OCI-LY3 (cell line): ENCODE measurements at regions not wholly inside any gene's neighbourhood (a gene's known extent, or its start where the extent isn't known, plus 50 kb on each side); places are given as distances from the start of the nearest gene placed in this dataset.

ENCODE experiments used
- H2AFZ ChIP-seq: fragments of 200-600, 300-600 bp; shearing (Covaris generic); 2 replicates; pipeline ENCODE4 v1.6.0; 2014; ENCODE audit warnings: antibody characterized with exemption, low read depth, low read length
- H3K27ac ChIP-seq: fragments of 200-600, 300-600 bp; sonication (generic); 2 replicates; pipeline ENCODE4 v1.5.1; 2014; ENCODE audit warnings: mild to moderate bottlenecking, low read length, moderate library complexity, mixed read lengths
- H3K27me3 ChIP-seq: fragments of 200-600, 300-600 bp; sonication (generic); 2 replicates; pipeline ENCODE4 v1.6.1; 2014; ENCODE audit warnings: low read depth, low read length, mixed read lengths
- H3K36me3 ChIP-seq: fragments of 200-600, 300-600 bp; sonication (generic); replicated peaks from 2 replicates; pipeline ENCODE3; 2014; ENCODE audit warnings: low read depth, low read length, mixed read lengths
- H3K4me1 ChIP-seq: fragments of 300-600, 200-600 bp; sonication (generic); 2 replicates; pipeline ENCODE4 v1.6.1; 2014; ENCODE audit warnings: low read length, mixed read lengths
- H3K4me2 ChIP-seq: fragments of 200-600, 300-600 bp; sonication (generic); 2 replicates; pipeline ENCODE4 v1.6.1; 2014; ENCODE audit warnings: low read length, mixed read lengths
- H3K4me3 ChIP-seq: fragments of 300-600, 200-600 bp; sonication (generic); 2 replicates; pipeline ENCODE4 v1.5.1; 2014; ENCODE audit warnings: antibody characterized with exemption, mild to moderate bottlenecking, low read length, moderate library complexity
- H3K79me2 ChIP-seq: fragments of 300-600, 200-600 bp; shearing (Covaris generic); 2 replicates; pipeline ENCODE4 v1.6.1; 2014; ENCODE audit warnings: mild to moderate bottlenecking, low read length, mixed read lengths
- H3K9ac ChIP-seq: fragments of 300-600, 200-600 bp; shearing (Covaris generic); 2 replicates; pipeline ENCODE4 v1.6.0; 2014; ENCODE audit warnings: mild to moderate bottlenecking, low read length, moderate library complexity
- H3K9me3 ChIP-seq: fragments of 200-600, 300-600 bp; shearing (Covaris generic); 2 replicates; pipeline ENCODE4 v1.6.1; 2014; ENCODE audit warnings: low read length, mixed read lengths; ENCODE audit not compliant: insufficient read depth
- H4K20me1 ChIP-seq: fragments of 200-600, 300-600 bp; sonication (generic); 2 replicates; pipeline ENCODE4 v1.6.1; 2016; ENCODE audit warnings: low read length, mixed read lengths; ENCODE audit not compliant: insufficient read depth
- EZH2phosphoT487 ChIP-seq: fragments of 200-600 bp; shearing (Covaris generic); IDR thresholded peaks from 2 replicates; pipeline ENCODE4 v1.6.1; 2018; ENCODE audit warnings: antibody characterized with exemption, mixed run types, low read depth
- TF ChIP-seq, protein P1 (sequence below): fragments of 200-600, 300-600 bp; sonication (generic); IDR thresholded peaks from 2 replicates; pipeline ENCODE4 v1.5.1; 2014; ENCODE audit warnings: antibody characterized with exemption, low read length, low read depth

DNA sequence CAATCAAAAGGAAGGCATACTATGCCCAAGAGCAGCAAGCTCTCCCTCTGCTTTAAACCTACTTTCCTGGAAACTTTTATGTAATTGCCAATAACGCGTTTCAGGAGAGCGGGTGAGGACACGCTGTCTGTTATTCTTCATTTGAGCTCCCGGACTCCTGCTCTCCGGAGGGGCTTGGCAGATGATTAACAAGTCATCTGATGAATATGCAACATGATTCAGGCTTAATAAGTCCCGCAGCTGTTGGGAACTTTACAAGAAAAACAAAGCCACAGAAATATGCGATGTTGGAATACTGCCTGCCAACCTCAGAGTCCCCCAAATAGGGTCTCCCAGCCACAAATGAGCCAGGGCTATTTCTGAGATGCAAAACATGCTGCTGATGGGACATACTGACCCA is 348.0 kb downstream of the GPAM start:
- H3K4me1 ChIP-seq = no peaks in the 10 kb centered on the region
- H4K20me1 ChIP-seq = no peaks in the 10 kb centered on the region
- H3K9ac ChIP-seq = no peak overlapping the region
- H3K27ac ChIP-seq = no peak overlapping the region
- TF ChIP-seq EZH2phosphoT487 = no peak
- TF ChIP-seq, protein P1, sequence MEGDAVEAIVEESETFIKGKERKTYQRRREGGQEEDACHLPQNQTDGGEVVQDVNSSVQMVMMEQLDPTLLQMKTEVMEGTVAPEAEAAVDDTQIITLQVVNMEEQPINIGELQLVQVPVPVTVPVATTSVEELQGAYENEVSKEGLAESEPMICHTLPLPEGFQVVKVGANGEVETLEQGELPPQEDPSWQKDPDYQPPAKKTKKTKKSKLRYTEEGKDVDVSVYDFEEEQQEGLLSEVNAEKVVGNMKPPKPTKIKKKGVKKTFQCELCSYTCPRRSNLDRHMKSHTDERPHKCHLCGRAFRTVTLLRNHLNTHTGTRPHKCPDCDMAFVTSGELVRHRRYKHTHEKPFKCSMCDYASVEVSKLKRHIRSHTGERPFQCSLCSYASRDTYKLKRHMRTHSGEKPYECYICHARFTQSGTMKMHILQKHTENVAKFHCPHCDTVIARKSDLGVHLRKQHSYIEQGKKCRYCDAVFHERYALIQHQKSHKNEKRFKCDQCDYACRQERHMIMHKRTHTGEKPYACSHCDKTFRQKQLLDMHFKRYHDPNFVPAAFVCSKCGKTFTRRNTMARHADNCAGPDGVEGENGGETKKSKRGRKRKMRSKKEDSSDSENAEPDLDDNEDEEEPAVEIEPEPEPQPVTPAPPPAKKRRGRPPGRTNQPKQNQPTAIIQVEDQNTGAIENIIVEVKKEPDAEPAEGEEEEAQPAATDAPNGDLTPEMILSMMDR = no peak
- H2AFZ ChIP-seq = no peak overlapping the region
- no peaks in the 10 kb centered on the region for H3K79me2 ChIP-seq
- no peaks in the 10 kb centered on the region for H3K27me3 ChIP-seq
- H3K4me3 ChIP-seq = no peak overlapping the region
- H3K4me2 ChIP-seq = no peak overlapping the region
- H3K9me3 ChIP-seq = no peaks in the 10 kb centered on the region
- H3K36me3 ChIP-seq = no peaks in the 10 kb centered on the region

DNA sequence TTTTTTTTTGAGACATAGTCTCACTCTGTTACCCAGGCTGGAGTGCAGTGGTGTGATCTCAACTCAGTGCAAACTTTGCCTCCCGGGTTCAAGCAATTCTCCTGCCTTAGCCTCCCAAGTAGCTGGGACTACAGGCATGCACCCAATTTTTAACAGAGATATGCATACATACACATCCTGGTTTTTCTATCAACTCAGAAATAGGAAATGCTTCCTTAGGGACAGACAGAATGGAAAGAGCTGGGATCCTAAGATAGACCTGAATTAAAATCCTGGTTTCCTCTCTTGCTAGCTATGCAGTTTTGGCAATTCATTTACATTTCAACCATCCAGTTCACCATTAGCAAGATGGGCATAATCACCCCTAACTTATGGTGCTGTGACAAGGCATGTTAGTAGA is 347.5 kb downstream of the GPAM start:
- Histone ChIP-seq H3K36me3 (no peaks in the 10 kb centered on the region), H3K79me2 (no peaks in the 10 kb centered on the region), H3K4me1 (no peaks in the 10 kb centered on the region), H3K9ac (no peak overlapping the region), H3K27ac (no peak overlapping the region), H3K27me3 (no peaks in the 10 kb centered on the region), H3K9me3 (no peaks in the 10 kb centered on the region), H2AFZ (no peak overlapping the region), H4K20me1 (no peaks in the 10 kb centered on the region), H3K4me2 (no peak overlapping the region), H3K4me3 (no peak overlapping the region)
- TF ChIP-seq EZH2phosphoT487 = no peak
- TF ChIP-seq, protein P1 = no peak

DNA sequence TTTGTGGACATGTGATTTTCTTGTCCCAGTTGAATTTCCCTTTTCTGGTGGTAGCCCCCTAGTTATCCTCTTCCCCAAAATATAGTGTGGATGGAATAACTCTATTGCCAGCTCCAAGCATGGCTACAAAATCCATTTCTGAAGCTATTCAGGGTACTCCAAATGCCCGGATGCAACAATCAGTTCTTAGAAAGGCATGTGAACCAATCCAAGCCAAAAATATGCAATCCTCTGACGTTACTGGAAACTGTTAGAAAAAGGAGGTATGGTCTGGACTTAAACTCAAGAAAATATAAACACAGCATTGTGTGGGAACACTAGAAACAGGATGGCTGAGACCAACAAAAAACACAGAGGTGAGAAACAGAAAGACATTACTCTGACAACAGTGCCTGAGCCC is 347.0 kb downstream of the GPAM start:
- Histone ChIP-seq H3K79me2 (no peaks in the 10 kb centered on the region), H4K20me1 (no peaks in the 10 kb centered on the region), H3K4me2 (no peak overlapping the region), H3K4me1 (no peaks in the 10 kb centered on the region), H3K36me3 (no peaks in the 10 kb centered on the region), H3K27ac (no peak overlapping the region), H3K9ac (no peak overlapping the region), H3K4me3 (no peak overlapping the region), H3K27me3 (no peaks in the 10 kb centered on the region), H2AFZ (no peak overlapping the region), H3K9me3 (no peaks in the 10 kb centered on the region)
- no peak for TF ChIP-seq EZH2phosphoT487
- TF ChIP-seq, protein P1 = no peak

DNA sequence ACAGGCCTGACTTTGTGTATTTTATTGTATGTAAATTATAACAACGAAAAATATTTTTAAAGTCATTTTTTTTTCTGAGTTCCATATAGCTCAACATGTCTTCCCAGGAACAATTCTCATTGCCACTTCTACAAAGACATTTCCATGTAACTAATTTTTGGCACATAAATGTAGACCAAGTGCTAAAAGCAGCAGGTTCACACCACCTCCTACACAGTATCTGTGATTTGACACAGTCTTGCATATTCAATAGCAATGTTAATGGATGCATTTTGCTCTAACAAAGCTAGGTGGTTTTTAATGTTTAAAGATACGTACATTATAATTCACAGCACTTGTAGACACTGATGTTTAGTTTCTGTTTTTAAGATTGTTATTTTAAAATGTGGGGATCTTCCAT is 346.5 kb downstream of the GPAM start:
- Histone ChIP-seq H2AFZ (no peak overlapping the region), H3K36me3 (no peaks in the 10 kb centered on the region), H3K9me3 (no peaks in the 10 kb centered on the region), H3K79me2 (no peaks in the 10 kb centered on the region), H3K4me1 (no peaks in the 10 kb centered on the region), H3K9ac (no peak overlapping the region), H3K4me3 (no peak overlapping the region), H3K27me3 (no peaks in the 10 kb centered on the region), H3K27ac (no peak overlapping the region), H3K4me2 (no peak overlapping the region), H4K20me1 (no peaks in the 10 kb centered on the region)
- TF ChIP-seq, protein P1 = no peak
- no peak for TF ChIP-seq EZH2phosphoT487
